B cell (primary cell): ENCODE measurements at regions not wholly inside any gene's neighbourhood (a gene's known extent, or its start where the extent isn't known, plus 50 kb on each side); places are given as distances from the start of the nearest gene placed in this dataset.

Source experiments
- CTCF ChIP-seq: fragments of 200-600 bp; IDR thresholded peaks from one replicate; pipeline ENCODE4 v1.8.0; 2022; ENCODE audit warnings: antibody characterized with exemption, mild to moderate bottlenecking
- EZH2 ChIP-seq: IDR thresholded peaks from 2 replicates; pipeline ENCODE4 v1.6.1; 2012; ENCODE audit warnings: borderline replicate concordance, low read depth, mild to moderate bottlenecking, moderate library complexity, low read length; ENCODE audit not compliant: insufficient read depth, poor library complexity, severe bottlenecking

GRCh38 chr17:72404872-72405271 is 284.1 kb downstream of the SOX9 start:
- TF ChIP-seq EZH2 (no peak), CTCF (no peak)
